Activated CD8-positive, alpha-beta memory T cell treated with anti-CD3 and anti-CD28 coated beads, Interleukin-2, amount 50 U/mL, for 24 hours (primary cell): ENCODE measurements at regions not wholly inside any gene's neighbourhood (a gene's known extent, or its start where the extent isn't known, plus 50 kb on each side); places are given as distances from the start of the nearest gene placed in this dataset.
"Not testable (repeated sequence)": the region's sequence is repeated elsewhere in the genome, so short reads cannot be mapped to it uniquely, and the experiment has no call there.

Source experiments
- DNase-seq: peaks from one replicate; pipeline ENCODE4 v3.0.0-alpha.2; 2020; ENCODE audit errors: extremely low read depth

DNA sequence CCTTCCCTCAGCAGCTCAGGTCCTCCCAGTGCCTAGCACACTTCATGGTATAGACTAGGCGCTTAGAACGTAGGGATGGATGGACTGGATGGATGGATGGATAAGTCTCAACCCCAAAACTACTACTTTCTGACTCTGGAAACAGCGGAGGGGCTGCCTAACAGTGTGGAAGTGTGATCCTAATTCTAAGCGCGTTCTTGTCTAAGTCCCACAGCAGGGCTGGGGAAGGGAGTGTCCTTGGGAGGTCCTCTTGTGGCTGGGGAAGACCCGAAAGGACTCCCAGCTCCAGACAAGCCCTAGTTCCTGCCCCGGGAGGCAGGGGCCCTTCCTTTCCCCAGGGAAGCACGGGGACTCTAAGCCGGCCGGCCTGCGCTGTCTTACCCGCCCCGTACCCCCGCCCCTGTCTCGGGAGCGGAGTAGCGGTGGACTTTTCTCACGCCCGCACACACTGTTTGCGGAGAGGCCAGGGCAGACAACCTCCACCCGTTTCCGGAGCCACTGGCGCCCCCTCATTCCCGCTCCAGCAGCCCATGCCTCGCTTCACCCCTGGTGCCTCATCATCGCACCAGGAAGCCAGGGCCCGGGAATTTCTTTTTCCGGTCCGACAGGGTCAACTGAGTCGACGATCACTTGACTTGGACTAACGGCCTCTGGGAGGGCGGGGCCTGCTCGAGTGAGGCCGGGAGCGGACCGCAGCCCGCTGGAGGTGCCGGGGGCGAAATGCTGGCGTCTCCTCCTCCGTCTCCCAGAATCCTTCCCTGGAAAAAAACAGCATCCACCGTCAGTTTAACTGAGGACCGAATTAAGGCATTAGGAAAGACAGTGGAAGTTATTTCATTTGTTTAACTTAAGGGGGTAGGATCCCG is 133.3 kb downstream of the TBC1D2B start:
- no peak for DNase-seq

DNA sequence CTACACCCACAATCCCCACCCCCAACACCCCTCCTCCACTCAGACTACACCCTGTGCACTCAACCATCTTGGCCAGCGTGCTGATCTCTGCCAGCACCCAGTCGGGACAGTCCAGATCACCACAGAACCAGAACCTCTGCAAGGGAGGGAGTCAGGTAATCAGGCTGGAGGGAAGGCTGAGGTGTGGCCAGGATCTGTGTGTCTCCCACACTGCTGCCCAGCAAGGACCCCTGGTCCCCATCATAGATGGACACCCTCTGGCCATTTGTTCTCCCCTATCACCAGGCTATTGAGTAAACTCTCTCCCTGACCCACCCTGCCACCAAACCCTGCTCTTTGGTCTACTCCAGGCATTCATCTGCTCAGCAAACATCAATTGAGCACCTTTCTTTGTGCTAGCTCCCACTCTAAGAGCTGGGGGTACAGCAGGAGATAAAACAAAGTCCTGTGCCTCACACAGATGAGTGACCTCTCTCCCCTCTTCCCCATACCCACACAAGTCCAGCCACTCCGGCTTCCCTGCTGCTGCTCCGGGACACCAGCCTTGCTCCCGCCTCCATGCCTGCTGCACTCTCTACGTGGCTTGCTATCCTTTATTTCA is 134.8 kb downstream of the TBC1D2B start:
- DNase-seq: no peak

DNA sequence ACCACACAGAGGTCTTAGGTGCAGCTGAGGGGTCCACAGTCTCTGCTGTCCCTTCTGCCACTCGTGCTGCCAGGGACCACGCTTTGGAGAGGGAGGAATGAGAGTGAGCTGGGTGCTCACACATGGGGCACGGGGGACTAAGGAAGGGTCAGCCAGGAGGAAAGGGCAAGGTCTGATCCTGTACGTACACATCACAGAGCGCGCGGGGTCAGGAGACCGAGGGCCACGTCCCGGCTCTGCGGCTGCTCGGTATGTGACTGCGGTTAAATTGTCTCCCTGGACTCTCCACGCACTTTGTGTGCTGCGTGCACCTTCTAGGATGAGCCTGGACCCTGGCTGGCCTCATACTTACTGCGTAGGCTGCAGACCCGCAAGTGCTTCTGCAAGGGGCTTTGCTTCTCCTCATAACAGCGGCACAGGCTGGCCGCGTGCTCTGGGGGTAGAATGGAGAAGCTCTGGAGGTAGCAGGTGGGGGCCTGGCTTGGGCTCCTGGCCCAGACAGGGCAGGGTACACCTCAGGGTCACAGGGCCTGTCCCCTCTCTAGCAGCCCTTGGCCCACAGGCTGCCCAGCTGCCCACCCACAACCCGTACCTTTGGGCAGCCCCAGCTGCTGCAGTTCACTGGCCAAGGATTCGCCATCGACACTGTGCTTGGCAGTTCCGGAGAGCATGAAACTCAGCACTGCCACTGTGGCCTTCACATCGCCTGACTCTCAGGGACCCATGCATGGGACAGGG is 136.3 kb downstream of the TBC1D2B start:
- not testable (repeated sequence) for DNase-seq

DNA sequence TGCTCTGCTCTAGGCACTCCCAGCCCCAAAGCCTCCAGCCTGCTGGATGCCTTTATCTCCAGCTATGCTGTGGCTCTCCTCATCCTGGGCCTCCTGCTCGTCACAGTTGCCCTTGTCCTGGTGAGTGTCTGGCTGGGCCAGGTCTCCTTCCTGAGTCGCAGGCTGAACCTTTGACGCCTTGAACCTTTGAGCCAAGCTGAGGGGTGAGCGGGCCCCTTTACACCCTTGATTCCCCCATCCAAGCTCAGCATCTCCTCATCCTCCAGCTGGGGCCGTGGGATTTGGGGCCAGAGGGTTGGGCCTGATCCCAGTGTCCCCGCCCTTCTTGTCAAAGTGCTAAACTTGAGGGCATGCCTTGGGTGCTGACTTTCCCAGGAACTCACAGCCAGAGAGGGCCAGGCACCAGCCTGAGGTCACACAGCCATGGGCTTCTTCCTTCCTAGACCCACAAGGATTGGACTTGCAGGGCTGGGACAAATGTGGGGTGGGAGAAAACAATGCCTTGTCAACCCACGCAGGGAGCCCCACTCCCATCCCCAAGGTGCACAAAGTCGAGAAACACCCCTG is 137.0 kb downstream of the TBC1D2B start:
- no peak for DNase-seq

DNA sequence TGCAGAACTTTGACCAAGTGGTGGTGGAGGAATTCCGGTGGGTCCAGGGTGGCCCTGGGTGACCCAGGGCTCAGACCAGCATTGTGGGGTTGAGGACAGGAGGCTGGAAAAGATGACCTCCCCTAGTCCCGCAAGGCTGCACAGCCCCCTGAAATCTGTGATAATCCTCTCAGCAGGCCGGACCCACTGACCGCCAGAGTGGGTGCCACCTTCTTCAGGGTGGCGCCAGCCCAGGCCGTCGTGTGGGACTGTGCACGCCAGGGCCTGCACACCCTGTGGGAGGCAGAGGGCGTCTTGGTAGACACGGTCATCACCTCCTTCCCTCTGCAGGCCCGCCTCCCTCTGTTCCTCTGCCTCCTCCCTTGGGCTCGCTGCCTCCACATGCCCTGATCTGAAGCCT is 137.7 kb downstream of the TBC1D2B start:
- DNase-seq: no peak

DNA sequence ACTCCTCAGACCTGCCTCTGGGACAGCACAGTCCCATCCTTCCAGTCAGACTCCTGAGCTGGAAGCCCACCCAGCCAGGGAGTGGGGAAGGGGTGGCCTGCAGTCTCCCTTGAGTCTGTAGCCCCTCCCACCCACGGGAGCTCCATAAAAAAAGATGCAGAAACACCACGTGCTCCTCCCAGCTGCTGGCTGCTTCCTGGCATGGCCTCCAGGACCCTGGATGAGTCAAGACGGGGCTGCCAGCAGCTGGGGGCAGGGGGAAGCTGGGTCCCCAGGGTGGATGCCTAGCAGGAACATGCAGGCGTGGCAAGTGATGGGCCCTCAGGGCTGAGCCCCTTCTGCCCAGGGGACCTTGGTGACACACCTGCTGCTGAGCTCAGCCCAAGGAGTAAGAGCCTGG is 138.5 kb downstream of the TBC1D2B start:
- DNase-seq: not testable (repeated sequence)

DNA sequence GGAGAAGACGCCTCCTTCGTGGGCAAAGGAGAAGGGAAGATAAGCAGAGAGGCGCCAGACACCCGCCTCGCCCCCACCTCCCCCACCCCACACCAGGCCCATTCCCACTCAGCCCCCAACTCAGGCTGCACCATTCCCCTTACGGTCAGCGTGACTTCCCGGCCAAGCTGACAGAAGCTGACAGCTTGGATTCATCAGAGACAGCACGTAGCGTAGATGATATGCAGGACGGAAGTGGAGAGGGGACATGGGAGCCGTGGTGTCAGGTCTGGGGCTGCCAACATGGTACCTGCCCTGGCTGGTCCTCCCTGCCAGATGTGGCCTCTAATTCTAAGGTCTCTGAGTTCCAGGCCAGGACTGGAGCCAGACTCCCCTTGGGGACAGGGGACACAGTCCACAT is 139.0 kb downstream of the TBC1D2B start:
- not testable (repeated sequence) for DNase-seq

DNA sequence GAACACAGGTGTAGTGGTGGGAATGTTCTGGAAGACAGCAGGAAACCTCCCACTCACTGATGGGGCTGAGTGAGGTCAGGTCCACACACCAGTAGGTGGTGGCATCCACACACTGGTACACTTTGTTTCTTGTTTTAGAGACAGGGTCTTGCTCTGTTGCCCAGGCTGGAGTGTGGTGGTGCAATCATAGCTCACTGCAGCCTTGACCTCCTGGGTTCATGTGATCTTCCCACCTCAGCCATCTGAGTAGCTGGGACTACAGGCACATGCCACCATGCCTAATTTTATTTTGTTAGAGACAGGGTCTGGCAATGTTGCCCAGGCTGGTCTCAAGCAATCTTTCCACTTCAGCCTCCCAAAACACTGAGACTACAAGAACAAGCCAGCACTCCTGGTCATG is 140.9 kb downstream of the TBC1D2B start:
- DNase-seq: not testable (repeated sequence)

DNA sequence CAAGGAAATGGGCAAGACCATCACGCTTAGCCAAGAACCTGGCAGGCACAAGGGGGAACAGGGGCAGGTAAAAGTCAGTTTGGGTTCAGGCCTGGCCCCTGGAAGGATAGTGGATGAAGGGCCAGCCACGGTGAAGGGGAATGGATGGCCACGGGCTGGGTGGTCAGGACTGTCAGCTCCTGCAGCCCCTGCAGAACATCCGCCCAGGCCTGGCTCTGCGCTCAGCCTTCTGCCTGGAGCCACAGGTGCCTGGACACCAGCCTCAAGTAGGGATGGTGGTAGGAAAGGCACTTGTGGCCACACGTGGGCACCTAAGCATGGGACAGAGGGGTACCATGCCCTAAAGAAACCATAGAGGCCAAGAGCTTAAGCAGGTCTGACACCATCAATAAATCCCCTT is 143.0 kb downstream of the TBC1D2B start:
- not testable (repeated sequence) for DNase-seq

DNA sequence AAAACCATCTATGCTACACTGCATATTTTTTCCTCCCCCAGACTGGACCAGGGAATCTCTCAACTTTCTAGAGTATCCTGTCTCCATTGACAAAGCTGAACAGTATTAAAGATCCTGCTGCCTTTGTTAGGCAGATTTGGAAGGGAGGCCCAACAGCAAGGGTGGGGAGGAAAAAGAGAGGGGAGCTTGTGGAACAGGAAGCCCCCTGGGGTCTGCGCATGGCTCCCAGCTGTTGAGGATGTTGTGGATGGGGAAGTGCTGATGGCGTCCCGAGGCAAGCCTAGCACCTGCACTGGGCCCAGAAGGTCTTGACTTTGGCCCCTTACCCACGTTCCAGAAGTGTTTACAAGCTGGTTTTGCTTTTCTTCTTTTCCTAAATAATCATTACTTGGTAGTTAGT is 146.6 kb downstream of the TBC1D2B start:
- DNase-seq: not testable (repeated sequence)

DNA sequence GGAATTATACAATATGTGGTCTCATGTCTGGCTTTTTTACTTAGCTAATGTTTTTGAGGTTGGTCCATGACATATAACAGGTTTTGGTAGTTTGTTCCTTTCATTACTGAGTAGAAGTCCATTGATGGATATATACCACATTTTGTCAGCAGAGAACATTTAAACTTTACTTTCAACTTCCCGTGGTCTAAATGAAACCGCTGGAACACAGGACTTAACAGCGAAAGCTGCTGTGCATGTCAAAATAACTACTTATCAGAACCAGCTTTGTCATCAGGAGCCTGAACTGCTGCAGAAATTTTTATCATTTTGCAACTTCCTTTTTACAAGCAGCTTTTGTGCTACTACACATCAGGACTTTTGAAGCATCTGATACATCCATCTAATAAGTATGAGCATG is 147.0 kb downstream of the TBC1D2B start:
- not testable (repeated sequence) for DNase-seq

DNA sequence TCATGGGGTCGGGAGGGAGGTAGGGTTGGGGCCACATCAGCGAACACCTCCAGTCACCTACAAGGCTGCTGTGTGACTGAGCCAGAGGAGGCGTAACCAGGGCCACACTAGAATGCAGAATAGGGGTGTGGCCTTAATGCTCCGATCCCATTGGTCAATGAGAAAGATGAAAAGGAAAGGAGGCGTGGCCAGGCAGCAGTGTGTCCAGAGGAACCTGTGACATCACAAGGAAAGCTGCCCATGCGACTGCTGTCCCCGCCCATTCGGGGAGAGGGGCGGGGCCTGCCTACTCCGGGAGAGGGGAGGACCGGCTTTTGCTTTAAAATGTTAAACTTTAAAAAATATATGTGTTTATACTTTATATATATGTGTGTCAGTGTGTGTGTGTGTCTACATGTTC is 150.7 kb downstream of the TBC1D2B start:
- DNase-seq: not testable (repeated sequence)

DNA sequence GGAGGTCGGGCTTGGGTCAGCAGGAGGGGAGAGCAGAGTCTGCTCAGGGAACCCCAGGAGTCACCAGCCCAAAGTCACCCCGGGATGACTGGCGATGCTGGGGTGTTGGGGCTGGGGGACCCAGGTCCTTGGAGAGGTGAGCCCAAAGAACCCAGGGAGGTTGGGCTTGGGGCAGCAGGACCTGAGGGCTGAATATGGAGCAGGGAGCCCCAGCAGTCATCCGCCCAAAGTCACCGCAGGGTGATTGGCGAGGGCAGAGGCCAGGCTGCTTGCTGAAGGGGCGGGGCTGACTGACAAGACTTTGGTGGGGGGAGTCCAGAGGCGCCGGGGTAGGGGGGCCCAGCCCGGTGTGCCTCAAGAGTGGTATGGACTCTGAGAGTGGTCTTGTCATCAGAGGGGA is 151.2 kb downstream of the TBC1D2B start:
- not testable (repeated sequence) for DNase-seq

DNA sequence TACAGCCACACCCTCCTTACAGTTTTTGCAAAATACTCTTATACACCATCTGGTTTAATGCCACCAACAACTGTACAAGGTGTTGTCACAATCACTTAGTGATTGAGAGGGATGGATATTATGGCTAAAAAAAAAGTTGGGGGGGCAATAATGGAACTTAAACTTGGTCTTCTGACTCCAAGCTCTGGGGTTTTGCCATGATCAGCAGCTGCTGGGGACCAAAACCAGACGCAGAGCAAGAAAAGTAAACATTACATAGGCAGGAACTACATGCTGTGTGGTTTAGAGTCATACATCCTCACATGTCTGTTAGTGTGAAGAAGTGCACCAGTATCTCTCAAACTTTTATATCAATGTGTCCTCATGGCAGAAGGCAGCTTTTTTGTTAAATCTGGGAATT is 152.4 kb downstream of the TBC1D2B start:
- not testable (repeated sequence) for DNase-seq

DNA sequence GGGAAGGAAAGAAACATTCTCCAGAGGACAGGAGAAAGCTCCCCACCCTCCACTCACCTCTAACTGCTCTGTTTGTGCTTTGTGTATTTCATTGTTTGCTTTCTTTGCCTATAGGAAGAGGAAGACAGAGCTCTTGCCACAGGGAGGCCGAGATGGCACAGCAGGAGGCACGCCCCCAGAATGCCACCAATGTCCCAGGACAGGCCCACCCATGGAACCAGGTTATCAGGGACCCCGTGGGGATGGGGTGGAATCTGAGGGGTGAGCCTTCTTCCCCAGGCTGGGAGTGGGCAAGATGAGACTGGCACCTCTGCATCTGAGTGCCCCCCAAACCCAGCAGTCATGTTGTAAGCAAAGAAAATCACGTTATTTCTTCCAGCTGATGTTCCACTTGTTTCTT is 155.8 kb downstream of the TBC1D2B start:
- no peak for DNase-seq

DNA sequence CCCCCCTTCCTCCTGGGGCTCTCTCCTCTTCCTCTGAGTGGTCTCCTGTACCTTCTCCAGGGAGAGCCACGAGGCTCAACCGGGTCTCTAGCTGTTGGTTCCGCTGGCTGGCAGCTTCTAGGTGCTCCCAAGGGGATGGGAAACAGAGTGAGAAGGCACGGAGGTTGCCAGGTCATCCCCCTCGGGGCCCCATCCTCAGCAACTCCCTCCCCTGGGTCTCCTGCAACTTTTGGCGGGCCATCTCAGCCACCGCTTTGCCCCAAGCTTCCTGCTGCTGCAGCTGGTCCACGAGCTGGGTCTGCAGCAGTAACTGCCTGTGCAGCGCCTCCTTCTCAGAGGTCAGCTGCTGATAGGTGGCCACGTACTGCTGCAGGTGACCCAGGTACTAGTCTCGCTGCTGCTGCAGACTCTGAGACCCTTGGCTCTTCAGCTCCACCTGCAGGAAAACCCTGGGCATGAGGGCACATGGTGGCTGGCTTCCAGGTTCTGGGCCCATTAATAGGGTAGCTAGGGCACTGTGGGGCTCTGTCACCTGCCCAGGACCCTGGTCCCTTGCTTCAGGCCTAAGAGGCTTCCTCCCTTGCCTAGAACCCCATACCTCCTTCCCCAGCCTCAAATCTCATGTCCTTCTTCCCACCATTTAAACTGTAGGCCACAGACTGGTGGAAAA is 160.4 kb downstream of the TBC1D2B start:
- not testable (repeated sequence) for DNase-seq

DNA sequence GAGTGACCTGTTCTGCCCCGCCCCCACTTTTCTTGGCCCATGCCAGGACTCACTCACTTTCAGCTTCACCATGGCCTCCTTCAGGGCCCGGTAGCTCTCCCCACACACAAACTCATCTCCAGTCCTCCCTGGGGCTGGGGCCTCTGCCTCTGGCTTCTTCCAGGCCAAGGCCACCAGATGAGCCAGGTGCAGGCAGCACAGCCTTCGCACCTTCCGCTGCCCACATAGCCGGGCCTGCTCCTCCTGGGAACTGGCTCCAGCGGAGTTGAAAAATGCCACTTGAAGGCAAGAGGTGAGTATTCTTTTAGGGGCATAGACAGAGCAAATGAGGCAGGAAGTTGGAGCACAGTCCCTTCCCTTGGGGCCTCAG is 161.6 kb downstream of the TBC1D2B start:
- DNase-seq: not testable (repeated sequence)

DNA sequence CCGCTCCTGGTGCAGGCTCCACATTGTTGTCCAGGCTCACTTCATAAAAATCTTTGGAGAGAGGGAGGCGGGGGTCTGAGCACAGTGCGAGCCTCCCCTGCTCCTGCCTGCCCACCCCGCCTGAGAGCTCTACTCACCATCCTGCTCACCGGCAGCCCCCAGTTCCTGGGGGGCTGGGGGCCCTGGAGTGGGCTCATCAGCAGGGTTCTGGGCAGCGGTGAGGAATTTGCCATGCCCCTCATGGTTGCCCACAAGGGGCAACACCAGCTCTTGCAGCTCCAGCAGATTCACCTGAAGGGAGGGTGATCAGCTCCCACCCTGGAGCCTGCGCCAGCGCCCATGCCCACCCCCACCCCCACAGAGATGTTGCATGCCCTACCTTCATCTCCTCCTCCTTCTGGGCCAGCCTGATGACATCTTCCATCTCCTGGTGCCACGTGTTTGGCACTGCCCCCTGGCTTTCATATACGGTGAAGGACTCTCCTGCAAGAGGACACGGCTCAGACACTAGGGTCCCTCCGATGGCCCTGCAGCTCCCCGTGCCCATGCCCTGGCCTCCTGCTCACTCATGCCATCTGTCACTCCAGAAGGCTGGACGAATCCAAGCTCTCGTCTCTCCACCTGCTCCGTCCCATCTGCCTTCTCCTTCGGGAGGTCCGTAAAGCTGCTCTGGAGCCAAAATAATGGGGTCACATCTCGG is 162.1 kb downstream of the TBC1D2B start:
- DNase-seq: no peak

DNA sequence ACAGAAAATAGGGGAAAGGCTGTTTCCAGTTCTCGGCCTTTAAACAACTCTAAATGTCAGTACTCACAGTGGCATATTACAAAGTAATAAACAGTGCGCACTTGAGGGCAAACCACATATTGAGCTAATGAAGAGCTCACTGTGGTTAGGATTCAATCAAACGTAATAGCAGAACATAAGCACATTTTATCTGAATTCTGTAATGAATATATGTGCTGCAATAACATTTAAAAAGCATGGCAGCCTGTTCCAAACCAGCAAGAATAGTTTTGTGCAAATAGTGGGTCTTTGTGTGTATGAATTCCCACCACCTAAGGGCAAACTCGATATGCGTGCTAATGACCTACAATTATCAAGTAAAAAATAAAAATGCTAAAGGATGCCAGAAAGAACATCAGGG is 163.0 kb downstream of the TBC1D2B start:
- DNase-seq: not testable (repeated sequence)

DNA sequence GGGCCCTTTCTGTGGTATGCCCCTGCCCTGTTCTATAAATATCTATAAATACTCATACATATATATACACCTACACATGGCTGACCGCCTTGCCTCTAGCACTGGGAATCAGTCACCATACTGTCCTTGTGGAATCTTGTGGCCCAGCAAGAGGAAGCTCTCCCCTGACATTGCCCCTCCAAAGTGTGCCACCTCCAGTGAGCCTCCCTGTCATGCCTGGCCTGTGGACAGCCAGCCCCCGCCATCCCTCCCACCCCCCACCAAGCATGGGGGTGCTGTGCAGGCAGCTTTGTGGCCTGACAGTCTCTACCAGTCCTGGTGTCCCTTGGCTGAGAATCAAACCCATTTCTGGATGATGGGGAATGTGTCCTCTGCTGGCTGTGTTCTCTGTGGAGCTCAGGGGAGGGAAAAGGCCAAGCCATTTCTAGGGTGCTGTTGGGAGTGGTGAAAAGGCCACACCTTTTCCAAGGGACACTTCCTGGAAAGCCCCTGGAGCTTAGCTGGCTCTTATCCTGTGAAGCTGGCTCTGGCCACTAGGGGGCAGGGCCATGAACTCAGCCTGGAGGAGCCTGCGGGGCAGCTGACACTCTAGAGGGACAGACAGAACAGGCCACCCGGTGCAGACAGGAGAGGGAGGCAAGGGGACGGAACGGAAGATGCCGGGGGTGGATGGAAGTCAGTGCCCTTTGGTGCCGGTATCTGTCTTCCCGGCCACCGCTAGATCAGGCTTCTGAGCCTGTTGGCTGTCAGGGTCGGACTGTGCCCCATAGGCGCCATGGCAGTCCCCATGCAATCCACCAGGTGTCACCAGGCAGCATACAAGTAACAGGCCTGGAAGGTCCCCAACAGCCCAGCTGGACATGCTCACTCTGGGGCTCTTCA is 167.2 kb downstream of the TBC1D2B start:
- peak; percentile 51 for DNase-seq
